OCI-LY1 (cell line): ENCODE measurements at regions not wholly inside any gene's neighbourhood (a gene's known extent, or its start where the extent isn't known, plus 50 kb on each side); places are given as distances from the start of the nearest gene placed in this dataset.

ENCODE experiments used
- H2AFZ ChIP-seq: fragments of 200-600 bp; sonication (generic), shearing (Covaris generic); 2 replicates; pipeline ENCODE4 v1.6.0; 2014; ENCODE audit warnings: antibody characterized with exemption, mild to moderate bottlenecking, low read length
- H3F3A ChIP-seq: fragments of 200-600 bp; sonication (generic), shearing (Covaris generic); 2 replicates; pipeline ENCODE4 v1.6.0; 2014; ENCODE audit warnings: mild to moderate bottlenecking, antibody characterized with exemption, low read length, moderate library complexity; ENCODE audit not compliant: insufficient read depth
- H3K27ac ChIP-seq: fragments of 200-600 bp; sonication (generic); 2 replicates; pipeline ENCODE4 v1.5.1; 2014; ENCODE audit warnings: low read length, mixed run types, mild to moderate bottlenecking, low read depth; ENCODE audit not compliant: poor library complexity, severe bottlenecking
- H3K27me3 ChIP-seq: fragments of 200-600 bp; sonication (generic); 2 replicates; pipeline ENCODE4 v1.6.0; 2014; ENCODE audit warnings: antibody characterized with exemption, mild to moderate bottlenecking, low read length, moderate library complexity; ENCODE audit not compliant: insufficient read depth
- H3K36me3 ChIP-seq: fragments of 200-600 bp; sonication (generic); 2 replicates; pipeline ENCODE4 v1.6.1; 2014; ENCODE audit warnings: mild to moderate bottlenecking, antibody characterized with exemption, low read length, moderate library complexity, mixed read lengths; ENCODE audit not compliant: insufficient read depth
- H3K4me1 ChIP-seq: fragments of 200-600 bp; sonication (generic); 2 replicates; pipeline ENCODE4 v1.5.1; 2014; ENCODE audit warnings: mild to moderate bottlenecking, low read length, moderate library complexity; ENCODE audit not compliant: insufficient read depth, severe bottlenecking
- H3K4me2 ChIP-seq: fragments of 200-600 bp; sonication (generic), shearing (Covaris generic); 2 replicates; pipeline ENCODE4 v1.6.1; 2014; ENCODE audit warnings: low read length
- H3K4me3 ChIP-seq: fragments of 200-600 bp; sonication (generic); 2 replicates; pipeline ENCODE4 v1.5.1; 2014; ENCODE audit warnings: low read length, low read depth, mild to moderate bottlenecking, mixed read lengths; ENCODE audit not compliant: poor library complexity, severe bottlenecking
- H3K79me2 ChIP-seq: fragments of 200-600 bp; shearing (Covaris generic); 2 replicates; pipeline ENCODE4 v1.6.1; 2016; ENCODE audit warnings: mixed run types, low read length, mixed read lengths; ENCODE audit not compliant: insufficient read depth
- H3K9ac ChIP-seq: fragments of 200-600 bp; sonication (generic), shearing (Covaris generic); 2 replicates; pipeline ENCODE4 v1.6.1; 2014; ENCODE audit warnings: mild to moderate bottlenecking, low read length, mixed read lengths
- H3K9me2 ChIP-seq: fragments of 200-600 bp; sonication (generic), shearing (Covaris generic); 2 replicates; pipeline ENCODE4 v1.6.1; 2014; ENCODE audit warnings: low read depth, mild to moderate bottlenecking, low read length, mixed read lengths
- H3K9me3 ChIP-seq: fragments of 200-600 bp; shearing (Covaris generic); 2 replicates; pipeline ENCODE4 v1.6.1; 2014; ENCODE audit warnings: low read length, mixed read lengths
- H4K20me1 ChIP-seq: fragments of 200-600 bp; sonication (generic), shearing (Covaris generic); 2 replicates; pipeline ENCODE4 v1.6.0; 2016; ENCODE audit warnings: mild to moderate bottlenecking, low read length; ENCODE audit not compliant: insufficient read depth
- EZH2 ChIP-seq: fragments of 200-600 bp; sonication (generic), shearing (Covaris generic); IDR thresholded peaks from 2 replicates; pipeline ENCODE4 v1.8.0; 2017; ENCODE audit warnings: borderline replicate concordance, mixed run types, mild to moderate bottlenecking, antibody characterized with exemption, low read length, moderate library complexity, mixed read lengths
- TF ChIP-seq, protein P1 (sequence below): fragments of 200-600 bp; sonication (generic), shearing (Covaris generic); IDR thresholded peaks from 2 replicates; pipeline ENCODE4 v1.5.1; 2017; ENCODE audit warnings: mild to moderate bottlenecking, antibody characterized with exemption, low read length, moderate library complexity, mixed read lengths

DNA sequence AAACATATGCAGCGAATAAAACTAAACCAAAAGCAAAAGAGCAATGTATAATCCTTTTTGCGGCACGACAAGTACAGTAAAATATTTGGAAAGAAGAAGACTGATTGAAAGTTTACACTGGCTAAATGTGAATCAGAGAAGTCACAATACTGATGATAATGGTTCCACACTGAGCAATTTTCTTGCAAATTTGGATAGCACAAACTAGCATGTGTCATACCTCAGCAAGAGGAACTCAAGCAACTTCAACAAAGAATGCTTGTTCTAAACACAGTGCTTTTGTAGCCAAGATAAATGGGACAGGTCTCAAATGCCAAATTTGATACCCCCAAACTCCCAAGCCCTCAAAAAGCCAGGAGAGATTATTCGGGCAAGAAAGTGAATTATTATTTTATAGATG, 839.1 kb downstream of the GALC start:
- Histone ChIP-seq H3K9me3 (no peaks in the 10 kb centered on the region), H3K9me2 (no peaks in the 10 kb centered on the region), H3K27me3 (no peaks in the 10 kb centered on the region), H2AFZ (no peak overlapping the region), H3K4me3 (no peak overlapping the region), H3K27ac (no peak overlapping the region), H3K4me1 (no peaks in the 10 kb centered on the region), H3K9ac (no peak overlapping the region), H3K79me2 (no peaks in the 10 kb centered on the region), H3F3A (no peaks in the 10 kb centered on the region), H4K20me1 (no peaks in the 10 kb centered on the region), H3K36me3 (no peaks in the 10 kb centered on the region), H3K4me2 (no peak overlapping the region)
- TF ChIP-seq, protein P1, sequence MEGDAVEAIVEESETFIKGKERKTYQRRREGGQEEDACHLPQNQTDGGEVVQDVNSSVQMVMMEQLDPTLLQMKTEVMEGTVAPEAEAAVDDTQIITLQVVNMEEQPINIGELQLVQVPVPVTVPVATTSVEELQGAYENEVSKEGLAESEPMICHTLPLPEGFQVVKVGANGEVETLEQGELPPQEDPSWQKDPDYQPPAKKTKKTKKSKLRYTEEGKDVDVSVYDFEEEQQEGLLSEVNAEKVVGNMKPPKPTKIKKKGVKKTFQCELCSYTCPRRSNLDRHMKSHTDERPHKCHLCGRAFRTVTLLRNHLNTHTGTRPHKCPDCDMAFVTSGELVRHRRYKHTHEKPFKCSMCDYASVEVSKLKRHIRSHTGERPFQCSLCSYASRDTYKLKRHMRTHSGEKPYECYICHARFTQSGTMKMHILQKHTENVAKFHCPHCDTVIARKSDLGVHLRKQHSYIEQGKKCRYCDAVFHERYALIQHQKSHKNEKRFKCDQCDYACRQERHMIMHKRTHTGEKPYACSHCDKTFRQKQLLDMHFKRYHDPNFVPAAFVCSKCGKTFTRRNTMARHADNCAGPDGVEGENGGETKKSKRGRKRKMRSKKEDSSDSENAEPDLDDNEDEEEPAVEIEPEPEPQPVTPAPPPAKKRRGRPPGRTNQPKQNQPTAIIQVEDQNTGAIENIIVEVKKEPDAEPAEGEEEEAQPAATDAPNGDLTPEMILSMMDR, result no peak
- TF ChIP-seq EZH2, result no peak

DNA sequence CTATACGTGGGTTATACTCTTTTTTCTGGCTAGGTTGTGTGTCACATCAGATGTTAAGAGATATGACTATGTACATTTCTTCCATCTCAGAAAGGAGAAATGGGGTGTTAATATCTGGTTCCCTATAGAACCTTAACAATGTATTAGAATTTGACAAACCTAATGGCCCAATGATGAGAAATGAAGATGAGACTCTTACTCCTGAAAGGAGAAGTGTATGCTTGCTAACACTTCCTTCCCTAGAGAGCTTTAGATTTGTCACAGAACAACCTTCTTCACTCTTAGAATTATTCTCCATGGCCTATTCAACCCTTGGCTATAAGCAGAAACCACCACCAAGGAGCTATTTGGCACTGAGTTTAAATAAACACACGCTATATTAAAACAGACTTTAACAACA, 839.6 kb downstream of the GALC start:
- no peaks in the 10 kb centered on the region for H3K4me1 ChIP-seq
- no peak overlapping the region for H3K9ac ChIP-seq
- no peaks in the 10 kb centered on the region for H3F3A ChIP-seq
- H3K79me2 ChIP-seq, result no peaks in the 10 kb centered on the region
- H4K20me1 ChIP-seq, result no peaks in the 10 kb centered on the region
- no peak overlapping the region for H3K4me3 ChIP-seq
- no peaks in the 10 kb centered on the region for H3K27me3 ChIP-seq
- no peaks in the 10 kb centered on the region for H3K9me3 ChIP-seq
- no peak for TF ChIP-seq EZH2
- TF ChIP-seq, protein P1, result no peak
- no peaks in the 10 kb centered on the region for H3K36me3 ChIP-seq
- no peak overlapping the region for H3K27ac ChIP-seq
- no peaks in the 10 kb centered on the region for H3K9me2 ChIP-seq
- H3K4me2 ChIP-seq, result no peak overlapping the region
- H2AFZ ChIP-seq, result no peak overlapping the region

DNA sequence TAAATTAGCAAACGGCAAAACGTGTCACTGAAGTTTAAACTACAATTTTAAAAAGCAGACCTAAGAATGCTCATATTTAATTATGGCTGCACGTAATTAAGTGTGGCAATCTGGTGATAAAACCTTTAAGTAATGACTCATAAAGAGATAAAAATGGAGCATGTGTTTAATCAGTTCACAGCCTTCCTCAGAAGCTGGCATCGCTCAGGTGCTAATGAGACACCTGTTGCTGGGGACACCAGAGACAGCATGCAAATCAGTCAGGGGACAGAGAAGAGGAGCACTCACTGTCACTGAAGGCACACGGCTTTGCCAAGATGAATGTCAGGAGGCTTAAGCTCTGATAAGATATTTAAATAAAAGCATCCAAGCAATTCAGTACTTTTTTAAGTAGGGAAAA, 840.3 kb downstream of the GALC start:
- H3K36me3 ChIP-seq, result no peaks in the 10 kb centered on the region
- no peaks in the 10 kb centered on the region for H3F3A ChIP-seq
- H3K9ac ChIP-seq, result no peak overlapping the region
- H3K9me2 ChIP-seq, result no peaks in the 10 kb centered on the region
- no peaks in the 10 kb centered on the region for H3K4me1 ChIP-seq
- no peak overlapping the region for H3K4me2 ChIP-seq
- H3K4me3 ChIP-seq, result no peak overlapping the region
- no peaks in the 10 kb centered on the region for H4K20me1 ChIP-seq
- no peaks in the 10 kb centered on the region for H3K27me3 ChIP-seq
- no peaks in the 10 kb centered on the region for H3K79me2 ChIP-seq
- H3K9me3 ChIP-seq, result no peaks in the 10 kb centered on the region
- no peak overlapping the region for H3K27ac ChIP-seq
- no peak overlapping the region for H2AFZ ChIP-seq
- no peak for TF ChIP-seq EZH2
- TF ChIP-seq, protein P1, result no peak
